Endothelial cell of hepatic sinusoid (primary cell): ENCODE measurements at regions not wholly inside any gene's neighbourhood (a gene's known extent, or its start where the extent isn't known, plus 50 kb on each side); places are given as distances from the start of the nearest gene placed in this dataset.

Experiments used
- in situ Hi-C: cut with HindIII; loops from 2 replicates; pipeline ENCODE4 v1.10.0; 2017; ENCODE audit warnings: low sequenced_read_pairs

GRCh38 chr15:62779036-62779770 lies 263.3 kb upstream of the TPM1 start:
- in situ Hi-C loops, result no loop called here

- in situ Hi-C loops, result no loop called here
Observed at GRCh38 chr15:62779899-62780298, 262.6 kb upstream of the TPM1 start.

- in situ Hi-C loops, result no loop called here
Observed at GRCh38 chr15:62781081-62781497, 261.5 kb upstream of the TPM1 start.

- in situ Hi-C loops, result no loop called here
Observed at GRCh38 chr15:62782071-62782841, 260.3 kb upstream of the TPM1 start.

GRCh38 chr15:62782896-62783295 lies 259.7 kb upstream of the TPM1 start:
- in situ Hi-C loops, result no loop called here

GRCh38 chr15:62783303-62783957 lies 259.1 kb upstream of the TPM1 start:
- in situ Hi-C loops, result no loop called here

- in situ Hi-C loops, result no loop called here
Observed at GRCh38 chr15:62785881-62786828, 256.4 kb upstream of the TPM1 start.

- in situ Hi-C loops, result no loop called here
Observed at GRCh38 chr15:62787401-62787800, 255.1 kb upstream of the TPM1 start.

- in situ Hi-C loops, result no loop called here
Observed at GRCh38 chr15:62788224-62788623, 254.3 kb upstream of the TPM1 start.

GRCh38 chr15:62790546-62790945 lies 252.0 kb upstream of the TPM1 start:
- in situ Hi-C loops, result no loop called here

GRCh38 chr15:62791694-62792093 lies 250.9 kb upstream of the TPM1 start:
- in situ Hi-C loops, result no loop called here

GRCh38 chr15:62792986-62793751 lies 249.4 kb upstream of the TPM1 start:
- in situ Hi-C loops, result no loop called here

- in situ Hi-C loops, result no loop called here
Observed at GRCh38 chr15:62793752-62794144, 248.8 kb upstream of the TPM1 start.

- in situ Hi-C loops, result no loop called here
Observed at GRCh38 chr15:62795171-62795570, 247.4 kb upstream of the TPM1 start.

GRCh38 chr15:62795700-62796695 lies 246.5 kb upstream of the TPM1 start:
- in situ Hi-C loops, result no loop called here

GRCh38 chr15:62797171-62797570 lies 245.4 kb upstream of the TPM1 start:
- in situ Hi-C loops, result no loop called here

- in situ Hi-C loops, result no loop called here
Observed at GRCh38 chr15:62798536-62798935, 244.0 kb upstream of the TPM1 start.

GRCh38 chr15:62799037-62799436 lies 243.5 kb upstream of the TPM1 start:
- in situ Hi-C loops, result no loop called here

GRCh38 chr15:62799919-62800318 lies 242.6 kb upstream of the TPM1 start:
- in situ Hi-C loops, result no loop called here
